Uterus (tissue), 2 donors: ENCODE measurements at regions not wholly inside any gene's neighbourhood (a gene's known extent, or its start where the extent isn't known, plus 50 kb on each side); places are given as distances from the start of the nearest gene placed in this dataset.

Experiments
- CTCF ChIP-seq, 4 experiments: fragments of 200-600 bp in 2 of 4; fragments of 450-650 bp in 2 of 4; sonication (generic) in 2 of 4; IDR thresholded peaks; one replicate each; pipeline ENCODE4 v1.5.1; 2016 to 2019; ENCODE audit warnings: antibody characterized with exemption in 4 of 4, mild to moderate bottlenecking in 2 of 4, moderate library complexity in 1 of 4
- POLR2A ChIP-seq, 2 donors: fragments of 450-650 bp; IDR thresholded peaks; one replicate each; pipeline ENCODE4 v1.6.1; 2016; ENCODE audit warnings: antibody characterized with exemption in 2 of 2, mild to moderate bottlenecking in 1 of 2, moderate library complexity in 1 of 2

GRCh38 chr9:129419382-129419899, 201.5 kb downstream of the C9orf50 start:
- TF ChIP-seq CTCF (IDR thresholded peaks at IDR 0.05), result no peak
- no peak for TF ChIP-seq POLR2A (IDR thresholded peaks at IDR 0.05)
